Left lung (tissue), 4 donors: ENCODE measurements at regions not wholly inside any gene's neighbourhood (a gene's known extent, or its start where the extent isn't known, plus 50 kb on each side); places are given as distances from the start of the nearest gene placed in this dataset.

Experiments used
- ATAC-seq: fragments of 200-7000 bp; cut with Tn5 transposase; one replicate; pipeline ENCODE4 v1.9.1; 2020; ENCODE audit warnings: moderate library complexity
- DNase-seq, 4 donors: peaks; one replicate each; pipeline ENCODE4 v3.0.0-alpha.2; 2013 to 2020
- H3K27ac ChIP-seq, 2 donors: fragments of 200-600 bp; sonication (generic) in 1 of 2; one replicate each; pipeline versions ENCODE4 v1.5.0 to v1.8.0; 2020 to 2021
- H3K27me3 ChIP-seq, 2 donors: fragments of 200-600 bp; sonication (generic) in 1 of 2; one replicate each; pipeline versions ENCODE4 v1.5.0 to v1.8.0; 2020 to 2021
- H3K36me3 ChIP-seq, 2 donors: fragments of 200-600 bp; sonication (generic) in 1 of 2; one replicate each; pipeline versions ENCODE4 v1.5.0 to v1.8.0; 2020 to 2021
- H3K4me1 ChIP-seq, 2 donors: fragments of 200-600 bp; one replicate each; pipeline ENCODE4 v1.8.0; 2021
- H3K4me3 ChIP-seq, 2 donors: fragments of 200-600 bp; sonication (generic) in 1 of 2; one replicate each; pipeline versions ENCODE4 v1.5.0 to v1.8.0; 2020 to 2021; ENCODE audit warnings: mild to moderate bottlenecking in 1 of 2
- H3K9me3 ChIP-seq, 2 donors: fragments of 200-600 bp; sonication (generic) in 1 of 2; one replicate each; pipeline versions ENCODE4 v1.5.0 to v1.8.0; 2020 to 2021
- intact Hi-C, 2 donors: fragments of 100-400 bp; cut with DNase I; formaldehyde crosslinking; loops; one replicate each; pipeline versions ENCODE4 v1.11.2 to v1.14.2; 2022
- TF ChIP-seq, protein P1 (sequence below), 2 donors: fragments of 200-600 bp; sonication (generic) in 1 of 2; IDR thresholded peaks; one replicate each; pipeline versions ENCODE4 v1.5.0 to v1.8.0; 2021; ENCODE audit warnings: antibody characterized with exemption in 2 of 2
- donor health status: DM: no; HTN: yes; CAD: no.
- donor health status: DM: no; HTN: no; CAD: no.

DNA sequence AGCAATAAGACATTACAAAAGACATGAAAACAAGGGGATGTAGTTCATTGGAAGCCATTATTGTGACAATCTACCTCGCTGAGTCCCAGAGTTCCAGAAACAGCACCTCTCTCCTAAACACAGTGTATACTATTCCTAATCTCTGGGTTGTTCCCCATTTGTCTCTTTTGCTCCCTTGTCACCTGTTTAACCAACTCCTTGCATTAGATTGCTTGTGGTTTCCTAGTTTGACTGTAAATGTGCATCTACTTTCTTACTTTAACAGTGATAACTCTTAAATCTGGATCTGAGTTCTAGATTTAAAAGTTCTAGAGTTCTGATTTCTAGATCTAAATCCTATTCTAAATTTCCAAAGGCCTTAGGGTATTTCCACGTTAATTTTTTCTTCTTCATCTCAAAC, 71.6 kb upstream of the TET2 start:
- H3K4me1 ChIP-seq: no peaks in the 10 kb centered on the region
- no peak overlapping the region for H3K27ac ChIP-seq
- no peaks in the 10 kb centered on the region for H3K9me3 ChIP-seq
- ATAC-seq (no peak), DNase-seq (no peak)
- no peaks in the 10 kb centered on the region for H3K36me3 ChIP-seq
- TF ChIP-seq, protein P1, sequence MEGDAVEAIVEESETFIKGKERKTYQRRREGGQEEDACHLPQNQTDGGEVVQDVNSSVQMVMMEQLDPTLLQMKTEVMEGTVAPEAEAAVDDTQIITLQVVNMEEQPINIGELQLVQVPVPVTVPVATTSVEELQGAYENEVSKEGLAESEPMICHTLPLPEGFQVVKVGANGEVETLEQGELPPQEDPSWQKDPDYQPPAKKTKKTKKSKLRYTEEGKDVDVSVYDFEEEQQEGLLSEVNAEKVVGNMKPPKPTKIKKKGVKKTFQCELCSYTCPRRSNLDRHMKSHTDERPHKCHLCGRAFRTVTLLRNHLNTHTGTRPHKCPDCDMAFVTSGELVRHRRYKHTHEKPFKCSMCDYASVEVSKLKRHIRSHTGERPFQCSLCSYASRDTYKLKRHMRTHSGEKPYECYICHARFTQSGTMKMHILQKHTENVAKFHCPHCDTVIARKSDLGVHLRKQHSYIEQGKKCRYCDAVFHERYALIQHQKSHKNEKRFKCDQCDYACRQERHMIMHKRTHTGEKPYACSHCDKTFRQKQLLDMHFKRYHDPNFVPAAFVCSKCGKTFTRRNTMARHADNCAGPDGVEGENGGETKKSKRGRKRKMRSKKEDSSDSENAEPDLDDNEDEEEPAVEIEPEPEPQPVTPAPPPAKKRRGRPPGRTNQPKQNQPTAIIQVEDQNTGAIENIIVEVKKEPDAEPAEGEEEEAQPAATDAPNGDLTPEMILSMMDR (IDR thresholded peaks at IDR 0.05): no peak
- intact Hi-C loops: no loop called here
- no peak overlapping the region for H3K4me3 ChIP-seq
- H3K27me3 ChIP-seq: no peaks in the 10 kb centered on the region

DNA sequence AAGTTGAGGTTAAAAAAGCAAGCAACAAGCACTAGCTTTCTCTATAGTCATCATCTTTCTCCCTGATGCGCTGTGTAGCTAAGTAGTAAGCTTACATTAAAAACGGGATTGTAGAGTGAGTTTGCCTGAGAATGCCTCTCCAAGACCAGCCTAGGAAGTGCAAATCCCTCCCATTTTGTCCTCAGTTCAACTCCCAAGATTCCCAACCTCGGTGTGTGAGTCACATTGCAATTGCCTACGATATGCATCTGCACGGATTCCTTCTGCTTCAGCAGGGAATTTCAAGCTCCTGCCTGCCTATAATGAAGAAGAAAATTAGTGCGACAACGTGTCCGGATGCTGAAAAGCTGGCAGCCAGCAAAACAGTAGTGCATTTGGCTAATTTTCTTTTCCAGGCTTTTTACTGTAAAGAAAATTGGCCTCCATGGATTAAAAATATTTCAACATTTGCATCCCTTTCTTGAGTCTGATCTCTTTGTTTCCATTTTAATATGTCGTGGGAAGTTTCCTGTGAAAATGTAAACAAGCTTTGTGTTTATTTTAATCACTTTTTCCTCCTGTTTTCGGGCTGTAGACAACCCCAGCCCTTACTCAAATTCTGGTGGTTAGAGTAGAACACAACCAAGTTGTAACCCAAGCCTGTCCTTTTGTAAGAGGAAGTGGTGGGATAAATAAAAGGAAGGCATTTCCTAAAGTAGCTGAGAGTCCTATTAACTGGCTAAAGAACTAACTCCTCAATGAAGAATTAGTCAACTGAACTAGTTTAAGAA, 58.4 kb upstream of the TET2 start:
- TF ChIP-seq, protein P1 (IDR thresholded peaks at IDR 0.05): no peak
- H3K4me3 ChIP-seq: no peak overlapping the region
- intact Hi-C loops: no loop called here
- peaks cover 0 to 3% of the 10 kb centered on the region in 2 donors for H3K9me3 ChIP-seq
- ATAC-seq (peak; percentile 73), DNase-seq (peak in 2 of 4 donors; percentile 27 to 55)
- no peaks in the 10 kb centered on the region for H3K36me3 ChIP-seq
- no peaks in the 10 kb centered on the region for H3K27me3 ChIP-seq
- peak overlapping the region in 1 of 2 donors; percentile 64 for H3K27ac ChIP-seq
- peaks cover 0 to 22% of the 10 kb centered on the region in 2 donors for H3K4me1 ChIP-seq

DNA sequence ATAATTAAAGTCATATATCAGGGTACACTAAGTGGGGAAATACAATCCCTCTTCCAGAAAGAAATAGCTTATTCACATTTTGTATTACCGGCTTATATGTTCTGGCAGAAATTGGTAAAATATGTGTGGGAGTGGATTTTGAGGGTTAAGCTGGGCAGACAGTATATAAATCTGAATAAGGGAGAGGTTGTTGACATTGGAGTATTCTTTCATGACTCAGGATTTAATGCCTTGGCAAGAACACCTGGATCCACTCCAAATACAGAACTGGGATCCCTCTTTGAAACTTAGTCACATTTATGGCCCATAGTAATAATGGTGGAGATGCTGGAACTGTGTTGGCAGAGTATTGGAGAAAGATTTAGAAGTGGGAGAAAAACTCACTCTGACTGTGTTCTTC, 54.3 kb upstream of the TET2 start:
- no peak for ATAC-seq
- H3K9me3 ChIP-seq: peaks cover 0 to 22% of the 10 kb centered on the region in 2 donors
- intact Hi-C loops: no loop called here
- no peaks in the 10 kb centered on the region for H3K36me3 ChIP-seq
- H3K27me3 ChIP-seq: no peaks in the 10 kb centered on the region
- no peak overlapping the region for H3K27ac ChIP-seq
- DNase-seq: no peak
- no peak overlapping the region for H3K4me3 ChIP-seq
- H3K4me1 ChIP-seq: peaks cover 0 to 22% of the 10 kb centered on the region in 2 donors
- TF ChIP-seq, protein P1 (IDR thresholded peaks at IDR 0.05): no peak

DNA sequence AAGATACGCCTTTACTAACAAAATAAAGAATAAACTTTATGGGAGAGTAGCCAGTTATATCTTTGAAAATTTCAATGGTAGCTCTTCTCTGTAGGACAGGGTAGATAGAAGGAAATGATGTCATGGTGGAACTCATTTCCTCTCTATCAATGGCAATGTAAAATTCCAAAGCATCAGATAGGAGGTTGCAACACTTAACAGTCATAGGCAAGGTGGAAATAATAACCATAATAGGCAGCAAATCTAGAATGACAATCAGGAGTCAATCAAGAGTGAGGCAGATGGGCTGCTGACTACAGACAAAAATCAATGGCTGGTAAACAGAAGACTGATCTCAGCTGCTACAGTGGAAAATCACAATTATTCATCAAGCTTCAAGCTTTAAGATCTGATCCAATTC, 53.9 kb upstream of the TET2 start:
- DNase-seq (no peak), ATAC-seq (no peak)
- intact Hi-C loops: no loop called here
- Histone ChIP-seq H3K27me3 (no peaks in the 10 kb centered on the region), H3K4me1 (peaks cover 0 to 18% of the 10 kb centered on the region in 2 donors), H3K27ac (no peak overlapping the region), H3K4me3 (no peak overlapping the region), H3K9me3 (peaks cover 0 to 27% of the 10 kb centered on the region in 2 donors), H3K36me3 (no peaks in the 10 kb centered on the region)
- TF ChIP-seq, protein P1 (IDR thresholded peaks at IDR 0.05): no peak

DNA sequence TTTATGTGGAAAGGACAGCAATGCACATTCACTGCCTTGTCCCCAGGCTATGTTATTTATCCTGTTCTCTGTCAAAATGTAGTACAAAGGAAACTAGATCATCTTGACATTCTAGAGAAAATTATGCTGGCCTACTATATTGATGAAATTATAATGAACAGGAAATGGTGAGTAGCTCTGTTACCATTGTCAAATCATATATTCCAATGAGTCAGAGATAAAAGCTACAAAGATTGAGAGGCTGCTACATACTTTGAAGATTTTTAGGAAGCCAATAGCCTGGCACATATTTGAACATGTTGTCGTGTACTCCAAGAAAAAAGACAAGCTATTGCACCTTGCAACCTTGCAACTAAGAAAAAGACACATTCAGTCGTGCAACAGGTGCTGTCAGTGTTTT, 52.7 kb upstream of the TET2 start:
- Histone ChIP-seq H3K4me3 (no peak overlapping the region), H3K36me3 (no peaks in the 10 kb centered on the region), H3K27me3 (no peaks in the 10 kb centered on the region), H3K27ac (no peak overlapping the region), H3K9me3 (peaks cover 0 to 34% of the 10 kb centered on the region in 2 donors), H3K4me1 (peaks cover 0 to 6% of the 10 kb centered on the region in 2 donors)
- DNase-seq: no peak
- intact Hi-C loops: no loop called here
- TF ChIP-seq, protein P1 (IDR thresholded peaks at IDR 0.05): no peak
- ATAC-seq: no peak
